Coronary artery (tissue), 2 donors: ENCODE measurements at regions not wholly inside any gene's neighbourhood (a gene's known extent, or its start where the extent isn't known, plus 50 kb on each side); places are given as distances from the start of the nearest gene placed in this dataset.
A peak's percentile ranks its signal among the peaks of the same experiment; 100 is the strongest.

Experiments used
- DNase-seq: peaks from one replicate; pipeline ENCODE4 v3.0.0-alpha.2; 2017; ENCODE audit warnings: low spot score
- H3K27ac ChIP-seq, 2 donors: fragments of 200-600 bp; sonication (generic); one replicate each; pipeline ENCODE4 v1.5.1; 2016 to 2019
- H3K4me3 ChIP-seq: fragments of 200-600 bp; sonication (generic); 2 replicates; pipeline ENCODE4 v1.5.1; 2016; ENCODE audit warnings: mild to moderate bottlenecking, moderate library complexity
- TF ChIP-seq, protein P1 (sequence below): fragments of 200-600 bp; sonication (generic); IDR thresholded peaks from one replicate; pipeline ENCODE4 v1.5.1; 2019; ENCODE audit warnings: antibody characterized with exemption

DNA sequence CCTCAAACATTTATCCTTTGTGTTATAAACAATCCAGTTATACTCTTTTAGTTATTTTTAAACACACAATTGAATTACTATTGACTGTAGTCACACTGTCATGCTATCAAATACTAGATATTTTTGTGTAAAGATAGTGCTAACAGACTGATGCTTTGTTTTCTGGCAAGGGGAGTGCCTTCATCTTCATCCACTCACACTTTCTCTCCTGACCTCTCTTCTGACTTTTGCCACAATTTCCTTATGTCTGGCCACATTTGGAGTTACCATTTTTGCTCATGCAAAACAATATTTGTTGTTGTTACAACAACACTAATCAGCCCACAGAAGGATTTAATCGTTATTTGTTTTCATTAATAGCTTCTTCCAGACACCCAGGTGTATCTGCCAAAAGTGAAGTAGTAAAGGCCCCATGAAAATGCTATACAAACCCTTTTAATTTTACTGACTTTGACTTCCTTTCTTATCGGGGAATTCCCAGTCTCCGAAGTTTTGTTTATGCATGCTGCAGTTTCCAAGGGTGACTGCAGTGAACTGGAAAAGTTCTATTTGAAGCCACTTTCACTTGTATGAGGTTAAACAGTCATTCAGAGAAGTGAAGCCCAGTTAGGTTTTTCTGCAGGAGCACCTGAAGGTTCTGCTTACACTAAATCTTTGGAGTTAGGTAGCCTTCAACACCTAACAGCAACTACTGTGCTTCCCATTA is 66.1 kb upstream of the FRY start:
- TF ChIP-seq, protein P1, sequence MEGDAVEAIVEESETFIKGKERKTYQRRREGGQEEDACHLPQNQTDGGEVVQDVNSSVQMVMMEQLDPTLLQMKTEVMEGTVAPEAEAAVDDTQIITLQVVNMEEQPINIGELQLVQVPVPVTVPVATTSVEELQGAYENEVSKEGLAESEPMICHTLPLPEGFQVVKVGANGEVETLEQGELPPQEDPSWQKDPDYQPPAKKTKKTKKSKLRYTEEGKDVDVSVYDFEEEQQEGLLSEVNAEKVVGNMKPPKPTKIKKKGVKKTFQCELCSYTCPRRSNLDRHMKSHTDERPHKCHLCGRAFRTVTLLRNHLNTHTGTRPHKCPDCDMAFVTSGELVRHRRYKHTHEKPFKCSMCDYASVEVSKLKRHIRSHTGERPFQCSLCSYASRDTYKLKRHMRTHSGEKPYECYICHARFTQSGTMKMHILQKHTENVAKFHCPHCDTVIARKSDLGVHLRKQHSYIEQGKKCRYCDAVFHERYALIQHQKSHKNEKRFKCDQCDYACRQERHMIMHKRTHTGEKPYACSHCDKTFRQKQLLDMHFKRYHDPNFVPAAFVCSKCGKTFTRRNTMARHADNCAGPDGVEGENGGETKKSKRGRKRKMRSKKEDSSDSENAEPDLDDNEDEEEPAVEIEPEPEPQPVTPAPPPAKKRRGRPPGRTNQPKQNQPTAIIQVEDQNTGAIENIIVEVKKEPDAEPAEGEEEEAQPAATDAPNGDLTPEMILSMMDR: no peak
- DNase-seq: no peak
- no peak overlapping the region for H3K4me3 ChIP-seq
- H3K27ac ChIP-seq: peak overlapping the region in 1 of 2 donors; percentile 42

DNA sequence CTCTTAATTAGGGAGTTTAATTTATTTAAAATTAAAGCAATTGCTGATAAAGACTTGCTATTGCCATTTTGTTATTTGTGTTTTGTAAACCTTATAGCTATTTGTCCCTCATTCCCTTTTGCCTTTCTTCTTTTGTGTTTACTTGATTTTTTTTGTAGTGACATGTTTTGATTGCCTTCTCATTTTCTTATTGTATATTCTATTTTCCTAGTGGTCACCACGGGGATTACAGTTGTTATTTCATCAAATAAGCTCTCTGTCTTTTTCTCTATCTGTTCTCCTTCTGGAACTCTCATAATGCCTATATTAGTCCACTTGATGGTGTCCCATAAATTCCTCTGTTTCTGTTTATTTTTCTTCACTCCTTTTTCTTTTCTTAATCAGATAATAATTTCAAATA is 64.4 kb upstream of the FRY start:
- no peak overlapping the region for H3K27ac ChIP-seq
- DNase-seq: no peak
- H3K4me3 ChIP-seq: no peak overlapping the region
- TF ChIP-seq, protein P1: no peak

DNA sequence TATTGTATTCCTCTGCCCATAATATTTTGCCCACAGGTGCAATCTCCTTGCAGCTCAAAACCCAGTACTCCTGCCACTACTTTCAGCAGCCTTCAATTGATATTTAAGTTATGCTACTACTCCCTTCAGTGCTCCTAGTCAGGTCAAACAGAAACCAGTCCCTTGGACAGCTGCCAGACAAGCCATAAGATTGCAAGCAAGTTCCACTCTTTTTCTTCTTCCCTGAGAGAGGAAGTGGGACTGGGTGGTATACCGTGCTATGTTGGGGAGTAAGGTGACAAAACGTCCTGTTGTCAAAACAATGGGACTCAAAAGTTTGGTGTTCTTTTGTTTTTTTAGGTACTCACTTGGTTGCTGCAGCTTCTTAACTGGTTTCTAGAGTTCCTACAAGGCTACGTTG is 63.1 kb upstream of the FRY start:
- TF ChIP-seq, protein P1: no peak
- no peak overlapping the region for H3K27ac ChIP-seq
- DNase-seq: no peak
- no peak overlapping the region for H3K4me3 ChIP-seq

DNA sequence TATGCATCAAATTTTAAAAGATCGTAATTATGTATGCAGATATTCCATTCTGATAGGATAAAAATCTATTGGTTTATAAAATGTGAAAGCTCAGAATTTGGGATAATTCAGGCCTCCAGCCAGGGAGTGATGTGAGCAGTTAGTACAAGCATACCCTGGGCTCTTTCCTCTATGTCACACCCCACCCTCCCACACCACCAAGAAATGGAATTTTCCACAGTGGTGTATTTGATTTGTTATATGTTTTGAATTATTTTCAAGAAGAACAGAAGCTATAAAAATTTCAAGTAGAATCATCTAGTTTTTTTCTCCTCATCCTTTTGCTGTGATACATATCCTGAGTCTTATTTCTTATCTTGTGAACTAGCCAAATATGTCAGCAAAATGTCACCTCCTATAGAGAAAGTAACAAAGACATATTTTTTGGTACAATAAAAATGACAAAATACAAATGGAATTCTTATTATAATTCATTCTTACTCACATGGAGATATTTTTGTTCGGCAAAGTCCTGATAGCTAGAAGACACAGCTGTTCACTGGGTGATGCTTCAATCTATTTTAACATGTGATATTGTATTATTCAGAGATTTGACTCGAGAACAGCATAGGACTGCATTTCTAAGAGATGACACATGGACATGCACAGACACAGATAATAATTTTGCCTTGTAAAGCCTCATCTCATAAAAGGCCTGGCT is 61.2 kb upstream of the FRY start:
- TF ChIP-seq, protein P1: no peak
- no peak for DNase-seq
- H3K4me3 ChIP-seq: no peak overlapping the region
- no peak overlapping the region for H3K27ac ChIP-seq

DNA sequence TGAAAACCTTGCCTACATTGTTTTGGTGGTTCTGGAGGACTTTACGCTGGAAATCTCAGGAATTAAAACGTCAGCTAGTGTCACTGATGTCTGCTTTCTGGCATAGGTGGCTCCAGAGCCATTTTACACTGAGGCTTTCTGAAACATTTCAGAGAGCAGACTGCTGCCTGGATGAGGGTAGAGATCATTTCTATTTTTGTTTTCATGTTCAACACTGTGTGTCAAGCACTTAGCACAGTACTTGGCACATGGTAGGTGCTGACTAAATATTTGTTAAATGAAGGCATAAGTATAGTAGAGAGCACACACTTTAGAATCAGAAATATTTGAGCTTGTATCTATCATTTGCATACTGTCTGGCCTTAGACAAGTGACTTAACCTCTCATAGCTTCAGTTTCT is 59.1 kb upstream of the FRY start:
- no peak for DNase-seq
- TF ChIP-seq, protein P1: no peak
- no peak overlapping the region for H3K27ac ChIP-seq
- no peak overlapping the region for H3K4me3 ChIP-seq

DNA sequence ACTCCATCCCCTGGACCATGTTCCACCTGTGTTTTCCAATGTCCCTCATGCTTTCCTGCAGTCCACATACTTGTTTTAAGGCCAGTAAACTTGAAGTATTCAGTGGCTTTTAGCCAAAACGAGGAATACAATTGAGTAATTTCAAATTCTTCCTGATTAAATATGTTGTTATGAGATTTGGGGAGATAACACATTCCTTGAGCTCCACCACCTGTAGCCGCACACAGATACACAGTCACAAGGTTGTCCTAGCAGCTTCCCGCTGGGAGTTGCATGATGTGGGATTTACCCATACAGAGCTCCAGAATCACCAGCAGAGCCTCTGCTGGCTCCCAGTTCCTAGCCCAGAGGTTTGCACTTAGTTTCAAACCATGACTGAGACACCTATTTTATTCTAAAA is 53.6 kb upstream of the FRY start:
- no peak for DNase-seq
- TF ChIP-seq, protein P1: no peak
- H3K4me3 ChIP-seq: no peak overlapping the region
- no peak overlapping the region for H3K27ac ChIP-seq

DNA sequence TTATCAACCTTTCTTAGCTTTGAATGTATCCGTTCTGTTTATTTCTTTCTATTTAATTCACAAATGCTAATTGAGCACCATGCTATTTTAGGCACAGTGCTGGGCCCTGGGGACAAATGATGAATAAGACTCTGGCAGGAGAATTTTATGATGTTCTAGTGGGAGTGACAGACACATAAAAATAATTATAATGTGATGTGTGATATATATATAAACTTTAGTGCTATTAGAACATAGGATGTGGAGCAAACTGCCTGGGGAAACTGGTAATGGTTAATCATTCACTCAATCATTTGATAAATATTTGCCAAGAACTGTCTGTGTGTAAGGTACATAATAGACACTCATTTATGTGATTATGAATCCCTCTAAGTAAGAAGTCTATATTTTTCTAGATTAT is 50.7 kb upstream of the FRY start:
- H3K4me3 ChIP-seq: no peak overlapping the region
- TF ChIP-seq, protein P1: no peak
- no peak for DNase-seq

More for the DNA sequence above, 50.7 kb upstream of the FRY start:
- H3K27ac ChIP-seq: no peak overlapping the region
